Occipital lobe (tissue), 1 donor: ENCODE measurements at regions not wholly inside any gene's neighbourhood (a gene's known extent, or its start where the extent isn't known, plus 50 kb on each side); places are given as distances from the start of the nearest gene placed in this dataset.

Experiments used
- DNase-seq: peaks from one replicate; lab custom pipeline; 2025; lab: John Stamatoyannopoulos, UW

DNA sequence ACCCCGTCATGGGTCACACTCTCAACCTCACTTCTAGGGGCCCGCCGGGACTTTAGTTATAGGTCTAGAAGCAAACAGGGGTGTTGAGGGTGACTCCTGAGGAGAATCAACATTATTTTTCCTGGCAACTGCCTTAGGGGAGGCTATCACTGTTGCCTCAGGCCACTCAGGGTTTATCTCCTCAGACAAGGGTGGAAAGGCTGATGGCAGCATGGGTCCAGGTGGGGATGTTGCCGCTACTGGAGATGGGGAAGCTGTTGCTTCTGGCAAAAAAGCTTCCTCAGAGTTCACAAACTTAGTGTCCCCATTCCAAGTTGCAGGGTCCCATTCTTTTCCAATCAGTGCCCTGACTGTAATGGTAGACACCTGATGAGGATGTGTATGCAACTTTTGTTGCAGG, 467.4 kb upstream of the RGS6 start:
- DNase-seq: no peak

DNA sequence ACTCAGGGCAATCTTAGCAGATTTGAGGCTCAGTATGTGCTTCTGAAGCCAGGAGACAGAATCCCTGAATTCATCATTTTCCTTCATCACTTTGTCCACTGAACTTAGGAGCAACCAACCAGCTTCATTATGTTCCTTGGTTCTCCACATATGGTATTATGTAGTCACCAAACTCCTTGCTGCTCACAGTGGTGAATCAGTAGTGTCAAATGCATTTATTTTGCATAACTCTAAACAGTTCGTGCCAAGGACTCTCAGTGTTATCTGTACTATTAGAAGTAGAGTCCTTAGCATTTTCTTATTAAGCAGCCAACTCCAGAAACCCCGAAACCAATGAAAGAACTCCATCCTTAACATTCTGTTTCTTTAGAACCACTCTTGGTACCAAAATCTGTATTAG, 466.9 kb upstream of the RGS6 start:
- no peak for DNase-seq

- no peak for DNase-seq
Measured at GRCh38 chr14:71466251-71466650, 466.0 kb upstream of the RGS6 start.

DNA sequence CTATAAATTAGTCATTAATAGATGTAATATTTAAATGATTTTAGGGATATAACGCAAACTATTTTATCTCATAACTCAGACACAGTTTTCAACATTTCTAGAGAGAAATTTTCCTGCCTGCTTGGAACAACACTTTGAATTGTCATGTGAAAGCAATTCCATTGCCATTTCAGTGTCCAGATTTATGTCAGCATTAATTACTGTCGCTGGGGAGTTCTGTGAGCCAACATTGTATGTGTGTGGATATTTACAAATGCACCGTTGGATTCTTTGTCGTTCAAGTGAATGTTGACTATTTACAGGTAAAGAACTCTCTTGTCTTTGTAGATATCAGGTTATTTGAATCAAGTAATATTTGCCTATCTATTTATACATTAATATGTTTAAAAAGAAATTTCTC, 465.3 kb upstream of the RGS6 start:
- DNase-seq: no peak

DNA sequence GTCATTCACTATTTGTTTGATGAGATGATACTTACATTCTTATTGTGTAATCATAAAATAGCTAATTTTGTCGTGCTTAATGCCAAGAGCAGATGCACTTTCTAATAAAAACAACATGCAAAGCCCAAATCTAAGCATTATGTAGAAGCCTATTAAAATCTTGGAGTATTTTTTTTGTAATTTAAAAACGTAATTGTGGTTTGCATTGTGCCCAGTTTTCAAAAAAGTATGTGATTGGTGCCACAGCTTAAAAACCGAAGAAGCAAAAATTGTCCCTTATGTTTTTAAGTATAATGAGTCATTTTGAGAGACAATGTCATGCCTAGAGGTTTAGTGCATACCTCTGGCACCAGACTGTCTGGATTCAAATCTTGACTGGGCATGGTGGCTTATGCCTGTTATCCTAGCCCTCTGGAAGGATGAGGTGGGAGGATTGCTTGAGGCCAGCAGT, 464.8 kb upstream of the RGS6 start:
- no peak for DNase-seq

GRCh38 chr14:71468701-71469100, 463.5 kb upstream of the RGS6 start:
- no peak for DNase-seq

- DNase-seq: no peak
Measured at GRCh38 chr14:71469643-71470335, 462.4 kb upstream of the RGS6 start.

DNA sequence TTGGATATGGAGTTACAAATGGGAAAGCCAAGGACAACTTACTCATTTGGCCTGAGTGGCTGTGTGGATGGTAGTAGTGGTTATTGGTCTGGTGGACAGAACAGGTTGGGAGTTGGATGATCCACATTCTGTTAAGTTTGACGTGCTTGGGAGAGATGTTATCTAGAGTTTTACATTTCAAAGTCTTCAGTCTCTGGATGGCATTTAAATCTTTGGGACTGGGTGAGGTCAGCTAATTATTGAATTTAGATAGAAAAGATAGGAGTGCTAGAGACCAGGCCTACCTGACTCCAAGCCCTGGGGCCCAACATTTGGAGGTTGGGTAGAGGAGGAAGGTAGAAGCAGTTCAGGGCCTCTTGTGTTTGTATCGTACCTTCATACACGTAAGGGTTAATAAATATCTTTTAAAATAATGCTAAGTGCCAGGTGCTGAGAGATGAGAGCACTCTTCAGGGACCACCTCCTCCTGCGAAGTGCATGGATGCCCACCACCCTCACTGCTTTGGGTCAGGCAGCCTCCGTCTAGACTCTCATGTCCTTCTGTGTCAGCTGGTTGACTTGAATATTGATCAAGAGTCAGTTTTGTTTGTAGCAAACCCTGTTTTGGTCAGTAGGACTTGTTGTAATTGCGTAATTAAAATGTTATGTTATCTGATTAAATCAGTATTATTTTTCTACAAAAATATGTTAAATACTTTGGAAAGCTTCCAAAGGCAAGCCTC, 460.4 kb upstream of the RGS6 start:
- no peak for DNase-seq

GRCh38 chr14:71472356-71473340, 459.6 kb upstream of the RGS6 start:
- DNase-seq: no peak

- no peak for DNase-seq
Measured at GRCh38 chr14:71473843-71474242, 458.4 kb upstream of the RGS6 start.

GRCh38 chr14:71474301-71475265, 457.6 kb upstream of the RGS6 start:
- DNase-seq: no peak

GRCh38 chr14:71475916-71476315, 456.3 kb upstream of the RGS6 start:
- DNase-seq: no peak

DNA sequence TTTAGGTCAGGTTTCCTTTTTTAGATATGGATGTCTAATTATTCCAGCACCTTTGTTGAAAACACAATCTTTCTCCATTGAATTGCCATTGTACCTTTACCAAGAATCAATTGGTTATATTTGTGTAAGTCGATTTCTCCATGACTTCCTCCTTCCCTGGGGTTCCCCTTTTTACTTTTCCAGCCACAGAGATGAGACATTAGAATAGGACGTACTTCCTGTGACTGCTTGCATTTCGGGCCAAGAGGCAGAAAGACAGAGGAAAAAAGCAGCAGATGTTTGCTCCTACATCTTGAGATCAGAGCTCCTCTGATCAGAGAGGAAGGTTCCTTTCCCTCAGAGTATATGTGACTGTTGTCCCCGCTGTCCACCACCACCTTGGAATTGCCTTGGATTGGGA, 453.7 kb upstream of the RGS6 start:
- no peak for DNase-seq

DNA sequence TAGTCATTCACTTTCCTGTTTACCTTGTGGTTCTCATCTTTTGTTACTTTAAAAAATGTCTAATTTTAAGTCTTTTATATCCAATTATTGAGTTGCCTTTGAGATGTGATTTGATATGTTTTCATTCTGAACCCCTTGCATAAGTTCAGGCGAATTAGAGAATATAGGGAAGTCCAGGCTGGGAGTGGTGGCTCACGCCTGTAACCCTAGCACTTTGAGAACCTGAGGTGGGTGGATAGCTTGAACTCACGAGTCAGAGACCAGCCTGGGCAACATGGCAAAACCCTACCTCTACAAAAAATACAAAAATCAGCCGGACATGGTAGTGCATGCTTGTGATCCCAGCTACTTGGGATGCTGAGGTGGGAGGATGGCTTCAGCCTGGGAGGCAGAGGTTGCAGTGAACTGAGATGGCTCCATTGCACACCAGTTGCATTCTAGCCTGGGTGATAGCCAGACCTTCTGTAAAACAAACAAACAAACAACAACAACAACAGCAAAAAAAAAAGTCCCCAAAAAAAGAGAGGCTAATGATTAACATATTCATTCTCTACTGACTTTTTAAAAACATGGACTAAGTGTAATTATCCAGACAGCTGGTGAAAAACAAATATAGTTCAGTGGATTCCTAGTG, 451.1 kb upstream of the RGS6 start:
- DNase-seq: no peak

GRCh38 chr14:71482671-71483070, 449.6 kb upstream of the RGS6 start:
- no peak for DNase-seq

DNA sequence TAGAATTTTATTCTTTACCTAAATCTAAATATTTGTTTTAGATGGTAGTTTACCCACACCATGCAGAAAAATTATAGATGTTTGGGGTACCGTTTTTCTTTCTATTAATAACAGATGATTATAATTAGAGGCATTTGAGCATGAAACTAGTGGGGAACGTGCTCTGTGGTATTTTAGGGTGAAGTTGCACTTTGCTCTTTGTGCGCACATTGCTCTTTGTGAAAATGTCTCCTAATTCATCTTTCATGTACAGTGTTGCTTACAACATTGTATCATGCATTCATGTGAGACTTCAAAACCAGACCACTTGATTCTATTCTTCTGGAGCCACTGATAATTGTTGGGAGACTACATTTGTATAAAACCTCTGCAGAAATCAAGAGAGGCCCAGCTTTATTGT, 449.1 kb upstream of the RGS6 start:
- DNase-seq: no peak

DNA sequence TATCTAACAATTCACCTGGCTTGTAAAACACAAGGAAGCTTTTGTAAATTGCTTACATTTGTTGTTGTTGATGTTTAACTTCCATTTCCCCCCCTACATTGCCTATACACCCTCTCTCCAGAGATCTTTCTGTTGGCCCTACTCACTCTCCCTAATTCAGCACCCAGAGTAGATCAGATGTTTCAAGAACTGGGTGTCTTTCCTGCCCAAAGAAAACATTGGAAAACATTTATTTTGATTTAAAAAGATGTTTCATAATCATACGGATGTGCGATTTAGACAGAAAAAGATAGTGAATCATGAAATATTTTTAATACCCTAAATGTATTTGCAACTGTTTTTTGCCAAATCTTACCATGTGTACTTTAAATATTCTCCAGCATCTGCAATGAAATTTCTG, 446.4 kb upstream of the RGS6 start:
- no peak for DNase-seq

DNA sequence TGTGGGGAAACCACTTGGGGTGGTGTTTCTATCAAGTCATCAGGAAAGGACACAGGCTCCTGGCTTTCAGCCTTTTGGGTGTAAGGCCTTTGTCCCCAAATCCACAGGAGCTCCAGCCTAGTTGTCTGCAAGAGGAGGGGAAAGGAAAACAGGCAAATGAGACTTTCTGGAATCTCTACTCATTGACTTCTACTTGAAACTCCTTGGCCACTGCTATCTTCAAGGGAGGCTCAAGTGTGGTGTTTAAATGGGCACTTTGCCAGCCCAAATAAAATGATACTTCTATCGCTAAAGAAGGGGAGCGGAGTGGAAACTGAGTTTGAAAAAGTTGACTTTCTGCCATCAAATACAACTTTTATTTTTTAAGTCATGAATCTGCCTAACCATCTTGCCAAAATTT, 445.9 kb upstream of the RGS6 start:
- no peak for DNase-seq

GRCh38 chr14:71487449-71487848, 444.8 kb upstream of the RGS6 start:
- DNase-seq: no peak

DNA sequence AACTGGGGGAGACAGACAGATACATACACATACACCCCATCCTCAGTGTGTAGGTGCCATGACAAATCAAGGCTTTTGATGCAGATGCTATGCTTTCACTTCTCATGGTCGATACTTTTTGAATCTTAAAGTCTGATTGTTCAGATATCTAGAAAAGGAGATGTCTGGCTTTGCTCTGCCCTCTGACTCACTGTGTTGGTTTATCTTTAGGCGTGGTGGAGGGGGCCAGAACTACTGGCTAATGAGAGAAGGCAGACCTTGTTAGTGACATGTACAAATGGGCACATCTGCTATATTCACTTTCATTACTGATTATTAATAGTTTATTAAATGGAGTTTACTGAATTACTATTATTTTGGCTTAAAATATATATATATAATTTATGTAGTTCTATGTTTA, 444.3 kb upstream of the RGS6 start:
- DNase-seq: no peak
